ENCODE measurements at regions not wholly inside any gene's neighbourhood (a gene's known extent, or its start where the extent isn't known, plus 50 kb on each side); places are given as distances from the start of the nearest gene placed in this dataset.

- Mint-ChIP-seq H3K27me3 (no peaks in the 10 kb centered on the region), H3K4me3 (no peak overlapping the region), H3K27ac (no peak overlapping the region), H3K36me3 (no peaks in the 10 kb centered on the region), H3K9me3 (no peaks in the 10 kb centered on the region), H3K4me1 (no peaks in the 10 kb centered on the region)
- ATAC-seq, result no peak
These were observed 1167.7 kb downstream of the MAT2B start for GRCh38 chr5:164672931-164673694.

- no peaks in the 10 kb centered on the region for H3K36me3 Mint-ChIP-seq
- no peaks in the 10 kb centered on the region for H3K9me3 Mint-ChIP-seq
- ATAC-seq, result no peak
- H3K27me3 Mint-ChIP-seq, result no peaks in the 10 kb centered on the region
- no peak overlapping the region for H3K27ac Mint-ChIP-seq
- H3K4me3 Mint-ChIP-seq, result no peak overlapping the region
- H3K4me1 Mint-ChIP-seq, result no peaks in the 10 kb centered on the region
These were observed 1174.0 kb downstream of the MAT2B start for GRCh38 chr5:164679461-164679860.

- Mint-ChIP-seq H3K9me3 (no peaks in the 10 kb centered on the region), H3K4me1 (no peaks in the 10 kb centered on the region), H3K27me3 (no peaks in the 10 kb centered on the region), H3K36me3 (no peaks in the 10 kb centered on the region), H3K4me3 (no peak overlapping the region), H3K27ac (no peak overlapping the region)
- ATAC-seq, result no peak
These were observed 1174.8 kb downstream of the MAT2B start for GRCh38 chr5:164680216-164680615.

GRCh38 chr5:164680812-164681520 is 1175.5 kb downstream of the MAT2B start:
- Mint-ChIP-seq H3K4me3 (no peak overlapping the region), H3K9me3 (no peaks in the 10 kb centered on the region), H3K36me3 (no peaks in the 10 kb centered on the region), H3K4me1 (no peaks in the 10 kb centered on the region), H3K27ac (no peak overlapping the region), H3K27me3 (no peaks in the 10 kb centered on the region)
- ATAC-seq, result no peak

- Mint-ChIP-seq H3K4me1 (no peaks in the 10 kb centered on the region), H3K4me3 (no peak overlapping the region), H3K27ac (no peak overlapping the region), H3K9me3 (no peaks in the 10 kb centered on the region), H3K36me3 (no peaks in the 10 kb centered on the region), H3K27me3 (no peaks in the 10 kb centered on the region)
- ATAC-seq, result no peak
These were observed 1182.0 kb downstream of the MAT2B start for GRCh38 chr5:164687391-164687790.

GRCh38 chr5:164688437-164688836 is 1183.0 kb downstream of the MAT2B start:
- Mint-ChIP-seq H3K27ac (no peak overlapping the region), H3K4me3 (no peak overlapping the region), H3K27me3 (no peaks in the 10 kb centered on the region), H3K9me3 (no peaks in the 10 kb centered on the region), H3K36me3 (no peaks in the 10 kb centered on the region), H3K4me1 (no peaks in the 10 kb centered on the region)
- no peak for ATAC-seq

- H3K27ac Mint-ChIP-seq, result no peak overlapping the region
- H3K4me3 Mint-ChIP-seq, result no peak overlapping the region
- no peaks in the 10 kb centered on the region for H3K27me3 Mint-ChIP-seq
- H3K36me3 Mint-ChIP-seq, result no peaks in the 10 kb centered on the region
- no peaks in the 10 kb centered on the region for H3K9me3 Mint-ChIP-seq
- H3K4me1 Mint-ChIP-seq, result no peaks in the 10 kb centered on the region
- no peak for ATAC-seq
These were observed 1203.4 kb downstream of the MAT2B start for GRCh38 chr5:164708831-164709230.

GRCh38 chr5:164713682-164714081 is 1208.3 kb downstream of the MAT2B start:
- H3K4me1 Mint-ChIP-seq, result no peaks in the 10 kb centered on the region
- no peaks in the 10 kb centered on the region for H3K27me3 Mint-ChIP-seq
- no peak overlapping the region for H3K27ac Mint-ChIP-seq
- H3K4me3 Mint-ChIP-seq, result no peak overlapping the region
- ATAC-seq, result no peak
- peaks cover 3% of the 10 kb centered on the region for H3K9me3 Mint-ChIP-seq
- H3K36me3 Mint-ChIP-seq, result no peaks in the 10 kb centered on the region

- Mint-ChIP-seq H3K36me3 (no peaks in the 10 kb centered on the region), H3K9me3 (no peaks in the 10 kb centered on the region), H3K4me1 (no peaks in the 10 kb centered on the region), H3K27ac (no peak overlapping the region), H3K4me3 (no peak overlapping the region), H3K27me3 (no peaks in the 10 kb centered on the region)
- ATAC-seq, result no peak
These were observed 1215.7 kb downstream of the MAT2B start for GRCh38 chr5:164721116-164721515.

- no peaks in the 10 kb centered on the region for H3K36me3 Mint-ChIP-seq
- no peak overlapping the region for H3K27ac Mint-ChIP-seq
- ATAC-seq, result no peak
- no peak overlapping the region for H3K4me3 Mint-ChIP-seq
- no peaks in the 10 kb centered on the region for H3K4me1 Mint-ChIP-seq
- no peaks in the 10 kb centered on the region for H3K27me3 Mint-ChIP-seq
- no peaks in the 10 kb centered on the region for H3K9me3 Mint-ChIP-seq
These were observed 1216.2 kb downstream of the MAT2B start for GRCh38 chr5:164721656-164722055.

GRCh38 chr5:164722702-164723101 is 1217.3 kb downstream of the MAT2B start:
- no peaks in the 10 kb centered on the region for H3K36me3 Mint-ChIP-seq
- no peak for ATAC-seq
- H3K27me3 Mint-ChIP-seq, result no peaks in the 10 kb centered on the region
- no peaks in the 10 kb centered on the region for H3K9me3 Mint-ChIP-seq
- H3K4me3 Mint-ChIP-seq, result no peak overlapping the region
- H3K27ac Mint-ChIP-seq, result no peak overlapping the region
- H3K4me1 Mint-ChIP-seq, result no peaks in the 10 kb centered on the region

GRCh38 chr5:164727012-164727411 is 1221.6 kb downstream of the MAT2B start:
- H3K4me3 Mint-ChIP-seq, result no peak overlapping the region
- no peaks in the 10 kb centered on the region for H3K36me3 Mint-ChIP-seq
- no peak for ATAC-seq
- H3K27me3 Mint-ChIP-seq, result no peaks in the 10 kb centered on the region
- no peak overlapping the region for H3K27ac Mint-ChIP-seq
- no peaks in the 10 kb centered on the region for H3K4me1 Mint-ChIP-seq
- H3K9me3 Mint-ChIP-seq, result no peaks in the 10 kb centered on the region

GRCh38 chr5:164728733-164729132 is 1223.3 kb downstream of the MAT2B start:
- Mint-ChIP-seq H3K36me3 (no peaks in the 10 kb centered on the region), H3K4me1 (no peaks in the 10 kb centered on the region)

GRCh38 chr5:164735334-164735733 is 1229.9 kb downstream of the MAT2B start:
- Mint-ChIP-seq H3K27ac (no peak overlapping the region), H3K9me3 (peaks cover 3% of the 10 kb centered on the region), H3K36me3 (no peaks in the 10 kb centered on the region), H3K4me3 (no peak overlapping the region), H3K4me1 (no peaks in the 10 kb centered on the region), H3K27me3 (no peaks in the 10 kb centered on the region)
- ATAC-seq, result no peak

More at GRCh38 chr5:164728733-164729132, 1223.3 kb downstream of the MAT2B start:
- Mint-ChIP-seq H3K27ac (no peak overlapping the region), H3K4me3 (no peak overlapping the region), H3K9me3 (no peaks in the 10 kb centered on the region), H3K27me3 (no peaks in the 10 kb centered on the region)
- no peak for ATAC-seq

- H3K36me3 Mint-ChIP-seq, result no peaks in the 10 kb centered on the region
- no peak overlapping the region for H3K27ac Mint-ChIP-seq
- no peaks in the 10 kb centered on the region for H3K4me1 Mint-ChIP-seq
- no peak for ATAC-seq
- H3K9me3 Mint-ChIP-seq, result peaks cover 3% of the 10 kb centered on the region
- no peaks in the 10 kb centered on the region for H3K27me3 Mint-ChIP-seq
- no peak overlapping the region for H3K4me3 Mint-ChIP-seq
These were observed 1236.0 kb downstream of the MAT2B start for GRCh38 chr5:164741376-164741775.

GRCh38 chr5:164742025-164742424 is 1236.6 kb downstream of the MAT2B start:
- no peak overlapping the region for H3K27ac Mint-ChIP-seq
- H3K36me3 Mint-ChIP-seq, result no peaks in the 10 kb centered on the region
- no peak for ATAC-seq
- peaks cover 3% of the 10 kb centered on the region for H3K9me3 Mint-ChIP-seq
- no peaks in the 10 kb centered on the region for H3K27me3 Mint-ChIP-seq
- H3K4me3 Mint-ChIP-seq, result no peak overlapping the region
- no peaks in the 10 kb centered on the region for H3K4me1 Mint-ChIP-seq
